Cardiac muscle cell (in vitro differentiated cells and primary cell): ENCODE measurements at regions not wholly inside any gene's neighbourhood (a gene's known extent, or its start where the extent isn't known, plus 50 kb on each side); places are given as distances from the start of the nearest gene placed in this dataset.

Experiments
- DNase-seq, 2 donors: peaks; one replicate each; pipeline versions ENCODE4 v3.0.0 to v3.0.0-alpha.2; 2010 to 2017; ENCODE audit warnings: low read depth in 1 of 2, low spot score in 1 of 2
- H3K27ac ChIP-seq: fragments of 200-600 bp; sonication (generic); 2 replicates; pipeline ENCODE4 v1.5.1; 2016
- H3K27me3 ChIP-seq: fragments of 200-600 bp; sonication (generic); 2 replicates; pipeline ENCODE4 v1.6.0; 2016; ENCODE audit warnings: control low read depth
- H3K36me3 ChIP-seq: fragments of 200-600 bp; sonication (generic); 2 replicates; pipeline ENCODE4 v1.5.1; 2016; ENCODE audit warnings: control low read depth
- H3K4me1 ChIP-seq: fragments of 200-600 bp; sonication (generic); 2 replicates; pipeline ENCODE4 v1.8.1; 2017; ENCODE audit warnings: low read depth, mild to moderate bottlenecking, mixed run types
- H3K4me3 ChIP-seq: fragments of 200-600 bp; sonication (generic); 2 replicates; pipeline ENCODE4 v1.5.1; 2016; ENCODE audit warnings: mild to moderate bottlenecking
- H3K9me3 ChIP-seq: fragments of 200-600 bp; sonication (generic); 2 replicates; pipeline ENCODE4 v1.5.1; 2017; ENCODE audit warnings: low read depth, mild to moderate bottlenecking, control low read depth
- TF ChIP-seq, protein P1 (sequence below): IDR thresholded peaks from 2 replicates; pipeline ENCODE4 v1.5.1; 2012; ENCODE audit warnings: low read depth, mild to moderate bottlenecking, low read length

DNA sequence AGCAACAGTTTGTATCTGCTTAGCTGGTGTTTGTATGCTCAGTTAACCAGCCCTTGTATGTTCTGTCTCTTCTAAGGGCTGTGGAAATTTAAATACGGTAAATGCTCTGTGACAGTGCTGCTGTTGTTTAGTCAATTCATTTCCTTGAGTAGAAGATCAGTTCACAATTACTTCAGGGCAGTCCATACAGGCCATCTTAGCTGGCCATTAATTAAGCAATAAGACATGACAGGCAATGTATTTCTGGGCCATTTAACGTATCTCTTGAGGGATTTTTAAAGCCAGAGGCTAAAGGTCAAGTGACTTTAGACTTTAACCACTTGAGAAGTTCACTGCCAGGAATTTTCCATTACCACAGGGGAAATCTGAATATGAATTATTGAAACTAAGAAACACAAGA is 351.8 kb downstream of the ZIC1 start:
- H3K27me3 ChIP-seq, result no peaks in the 10 kb centered on the region
- TF ChIP-seq, protein P1, sequence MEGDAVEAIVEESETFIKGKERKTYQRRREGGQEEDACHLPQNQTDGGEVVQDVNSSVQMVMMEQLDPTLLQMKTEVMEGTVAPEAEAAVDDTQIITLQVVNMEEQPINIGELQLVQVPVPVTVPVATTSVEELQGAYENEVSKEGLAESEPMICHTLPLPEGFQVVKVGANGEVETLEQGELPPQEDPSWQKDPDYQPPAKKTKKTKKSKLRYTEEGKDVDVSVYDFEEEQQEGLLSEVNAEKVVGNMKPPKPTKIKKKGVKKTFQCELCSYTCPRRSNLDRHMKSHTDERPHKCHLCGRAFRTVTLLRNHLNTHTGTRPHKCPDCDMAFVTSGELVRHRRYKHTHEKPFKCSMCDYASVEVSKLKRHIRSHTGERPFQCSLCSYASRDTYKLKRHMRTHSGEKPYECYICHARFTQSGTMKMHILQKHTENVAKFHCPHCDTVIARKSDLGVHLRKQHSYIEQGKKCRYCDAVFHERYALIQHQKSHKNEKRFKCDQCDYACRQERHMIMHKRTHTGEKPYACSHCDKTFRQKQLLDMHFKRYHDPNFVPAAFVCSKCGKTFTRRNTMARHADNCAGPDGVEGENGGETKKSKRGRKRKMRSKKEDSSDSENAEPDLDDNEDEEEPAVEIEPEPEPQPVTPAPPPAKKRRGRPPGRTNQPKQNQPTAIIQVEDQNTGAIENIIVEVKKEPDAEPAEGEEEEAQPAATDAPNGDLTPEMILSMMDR, result no peak
- H3K4me3 ChIP-seq, result no peak overlapping the region
- no peaks in the 10 kb centered on the region for H3K36me3 ChIP-seq
- peak in 1 of 2 donors; percentile 52 for DNase-seq
- peak overlapping the region; percentile 56 for H3K27ac ChIP-seq
- H3K4me1 ChIP-seq, result peaks cover 22% of the 10 kb centered on the region
- no peaks in the 10 kb centered on the region for H3K9me3 ChIP-seq

DNA sequence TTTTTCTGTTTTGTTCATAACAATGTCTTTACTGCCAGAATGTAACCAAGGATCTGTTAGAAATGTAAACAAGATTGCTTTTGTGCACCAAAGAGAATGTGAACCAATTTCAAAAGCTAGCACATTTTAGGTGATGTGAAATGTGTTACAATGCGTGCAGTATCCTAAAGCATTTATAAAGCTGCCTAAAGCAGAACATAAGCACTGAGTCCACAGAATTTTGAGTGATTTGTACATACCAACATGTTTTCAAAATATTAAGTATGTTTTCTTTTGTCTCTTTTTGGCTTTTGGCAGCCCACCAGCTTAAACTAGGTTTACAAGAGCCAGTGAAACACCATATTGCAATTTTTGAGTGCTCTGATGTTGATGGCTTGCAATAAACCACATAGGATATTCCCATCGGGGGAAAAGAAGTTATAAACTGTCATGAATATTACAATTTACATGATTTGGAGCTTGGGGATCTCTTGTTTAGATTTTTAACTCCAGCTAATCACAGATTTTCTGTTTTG is 364.0 kb downstream of the ZIC1 start:
- TF ChIP-seq, protein P1, result no peak
- H3K27me3 ChIP-seq, result no peaks in the 10 kb centered on the region
- DNase-seq, result no peak
- H3K27ac ChIP-seq, result no peak overlapping the region
- H3K4me1 ChIP-seq, result no peaks in the 10 kb centered on the region
- H3K36me3 ChIP-seq, result no peaks in the 10 kb centered on the region
- H3K4me3 ChIP-seq, result no peak overlapping the region
- no peaks in the 10 kb centered on the region for H3K9me3 ChIP-seq

DNA sequence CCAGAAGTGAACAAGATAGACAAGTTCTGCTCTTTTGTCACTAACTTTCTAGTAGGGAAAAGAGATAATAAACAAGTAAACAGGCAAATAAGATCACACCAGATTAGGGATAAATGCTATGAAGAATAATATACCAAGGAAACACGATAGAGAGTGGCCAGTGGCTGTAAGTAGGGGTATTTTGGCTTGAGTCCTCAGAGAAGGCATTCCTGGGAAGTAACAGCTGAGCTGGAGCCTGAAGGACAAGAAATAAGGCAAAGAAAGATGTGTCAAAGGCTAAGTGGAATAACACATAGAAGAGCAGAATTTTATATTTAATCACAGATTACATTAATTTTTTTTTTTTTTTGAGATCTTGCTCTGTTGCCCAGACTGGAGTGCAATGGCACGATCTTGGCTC is 366.2 kb downstream of the ZIC1 start:
- H3K9me3 ChIP-seq, result no peaks in the 10 kb centered on the region
- no peaks in the 10 kb centered on the region for H3K27me3 ChIP-seq
- no peaks in the 10 kb centered on the region for H3K36me3 ChIP-seq
- no peaks in the 10 kb centered on the region for H3K4me1 ChIP-seq
- H3K27ac ChIP-seq, result no peak overlapping the region
- TF ChIP-seq, protein P1, result no peak
- H3K4me3 ChIP-seq, result no peak overlapping the region
- DNase-seq, result no peak

DNA sequence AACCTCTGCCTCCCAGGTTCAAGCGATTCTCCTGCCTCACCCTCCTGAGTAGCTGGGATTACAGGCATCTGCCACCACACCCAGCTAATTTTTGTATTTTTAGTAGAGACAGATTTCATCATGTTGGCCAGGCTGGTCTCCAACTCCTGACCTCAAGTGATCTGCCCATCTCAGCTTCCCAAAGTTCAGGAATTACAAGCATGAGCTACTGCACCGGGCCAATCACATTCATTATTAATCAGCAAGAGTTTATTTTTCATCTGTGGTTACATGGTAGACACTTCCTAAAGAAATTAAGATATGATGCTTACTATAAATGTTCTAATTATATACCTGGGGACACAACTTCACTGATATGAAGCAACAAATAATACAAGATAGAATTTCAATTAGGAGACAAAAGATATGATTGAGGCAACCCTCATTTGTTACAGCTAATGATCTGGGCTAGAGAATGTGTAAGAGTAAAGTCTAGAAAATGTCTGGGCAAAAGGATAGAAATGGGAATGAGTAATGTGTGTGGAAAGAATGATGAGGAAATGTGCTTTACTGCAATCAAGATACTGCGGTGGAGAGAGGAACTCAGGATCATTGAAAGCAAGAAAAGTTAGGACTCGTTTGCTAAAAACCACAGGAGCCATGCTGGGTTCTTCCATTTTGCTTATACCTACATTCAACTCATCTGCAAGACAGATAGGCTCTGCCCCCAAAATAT is 366.8 kb downstream of the ZIC1 start:
- TF ChIP-seq, protein P1, result no peak
- H3K36me3 ChIP-seq, result no peaks in the 10 kb centered on the region
- H3K4me1 ChIP-seq, result no peaks in the 10 kb centered on the region
- no peak overlapping the region for H3K27ac ChIP-seq
- no peaks in the 10 kb centered on the region for H3K27me3 ChIP-seq
- no peaks in the 10 kb centered on the region for H3K9me3 ChIP-seq
- DNase-seq, result peak in 1 of 2 donors; percentile 14
- no peak overlapping the region for H3K4me3 ChIP-seq

DNA sequence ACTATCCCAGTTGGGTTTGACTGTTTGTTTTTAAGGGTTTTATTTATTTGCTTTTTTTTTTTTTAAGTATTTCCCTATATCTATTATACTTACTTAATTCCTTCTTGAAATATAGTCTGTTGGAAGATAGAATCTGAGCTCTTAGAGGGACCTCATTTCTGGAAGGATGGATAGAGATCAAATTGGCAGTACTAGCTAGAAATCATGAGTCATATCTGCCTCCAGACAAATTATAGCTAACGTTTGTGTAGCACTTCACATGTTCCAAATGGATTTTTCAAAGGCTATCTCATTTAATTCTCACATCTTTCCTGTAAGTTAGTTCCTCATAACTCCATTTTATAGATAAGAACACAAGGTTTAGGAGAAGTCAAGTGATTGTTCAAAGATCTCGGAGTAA is 384.7 kb downstream of the ZIC1 start:
- Histone ChIP-seq H3K27ac (no peak overlapping the region), H3K4me1 (no peaks in the 10 kb centered on the region), H3K9me3 (no peaks in the 10 kb centered on the region), H3K27me3 (no peaks in the 10 kb centered on the region), H3K4me3 (no peak overlapping the region), H3K36me3 (no peaks in the 10 kb centered on the region)
- no peak for DNase-seq
- TF ChIP-seq, protein P1, result no peak
